A549 (cell line): ENCODE measurements at regions not wholly inside any gene's neighbourhood (a gene's known extent, or its start where the extent isn't known, plus 50 kb on each side); places are given as distances from the start of the nearest gene placed in this dataset.

Experiments
- EP300 ChIP-seq, 2 experiments: fragments of >200 bp; sonication (Bioruptor Twin); formaldehyde crosslinking; IDR thresholded peaks; 2 replicates in 1 of 2; 3 replicates in 1 of 2; pipeline ENCODE4 v1.6.1; 2016 to 2017
- RAD21 ChIP-seq, 2 experiments: fragments of >200 bp in 1 of 2; sonication (Bioruptor Twin) in 1 of 2; formaldehyde crosslinking in 1 of 2; IDR thresholded peaks in 1 of 2; conservative IDR thresholded peaks in 1 of 2; 2 replicates in 1 of 2; 3 replicates in 1 of 2; pipeline ENCODE4 v1.6.1; 2012 to 2018; ENCODE audit warnings: inconsistent platforms in 1 of 2
- SMC3 ChIP-seq: fragments of >200 bp; sonication (Bioruptor Twin); formaldehyde crosslinking; IDR thresholded peaks from 3 replicates; pipeline ENCODE4 v1.6.1; 2018; ENCODE audit warnings: inconsistent platforms
- TF ChIP-seq, protein P1 (sequence below): fragments of 450-650 bp; IDR thresholded peaks from 2 replicates; pipeline ENCODE4 v1.6.1; 2014; ENCODE audit warnings: antibody characterized with exemption
- TF ChIP-seq, protein P2 (sequence below): fragments of >200 bp; sonication (Bioruptor Twin); formaldehyde crosslinking; IDR thresholded peaks from 3 replicates; pipeline ENCODE4 v1.5.1; 2016
- TF ChIP-seq, protein P3 (sequence below): fragments of 200-600 bp; sonication (generic); IDR thresholded peaks from 2 replicates; pipeline ENCODE4 v1.6.1; 2016; ENCODE audit warnings: antibody characterized with exemption, mild to moderate bottlenecking, moderate library complexity

DNA sequence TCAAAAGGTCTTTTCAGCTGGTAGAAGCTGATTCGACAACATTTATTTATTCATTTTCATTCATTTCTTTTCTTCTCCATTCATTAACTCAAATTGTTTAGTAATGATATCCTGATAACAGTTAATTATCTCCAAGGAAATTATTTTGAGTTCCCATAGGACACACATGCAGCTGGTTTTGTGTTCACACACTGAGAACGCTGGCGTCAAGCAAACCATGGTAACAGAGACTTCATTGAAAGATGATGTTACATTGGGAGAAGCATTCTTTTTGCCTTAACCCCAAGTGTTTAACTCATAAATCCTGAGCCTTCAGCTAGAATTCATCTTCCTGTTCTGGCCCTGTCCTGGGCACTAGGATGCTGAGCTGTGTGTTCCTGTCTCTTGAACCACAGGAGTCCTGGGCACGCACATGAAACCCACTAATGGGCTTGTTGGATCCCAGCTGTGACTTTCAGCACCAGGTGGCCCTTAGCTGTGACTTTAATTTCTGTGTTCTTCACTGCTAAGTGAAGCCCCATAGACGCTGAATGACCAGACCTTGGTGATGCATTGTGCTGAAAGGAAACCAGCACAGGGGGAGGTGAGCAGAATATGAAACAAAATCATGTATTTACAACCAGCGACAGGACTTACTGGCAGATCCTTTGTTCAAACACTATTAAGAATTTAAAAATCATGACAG, 121.5 kb upstream of the PRSS58 start:
- TF ChIP-seq, protein P1, sequence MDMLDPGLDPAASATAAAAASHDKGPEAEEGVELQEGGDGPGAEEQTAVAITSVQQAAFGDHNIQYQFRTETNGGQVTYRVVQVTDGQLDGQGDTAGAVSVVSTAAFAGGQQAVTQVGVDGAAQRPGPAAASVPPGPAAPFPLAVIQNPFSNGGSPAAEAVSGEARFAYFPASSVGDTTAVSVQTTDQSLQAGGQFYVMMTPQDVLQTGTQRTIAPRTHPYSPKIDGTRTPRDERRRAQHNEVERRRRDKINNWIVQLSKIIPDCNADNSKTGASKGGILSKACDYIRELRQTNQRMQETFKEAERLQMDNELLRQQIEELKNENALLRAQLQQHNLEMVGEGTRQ, result no peak
- TF ChIP-seq, protein P2, sequence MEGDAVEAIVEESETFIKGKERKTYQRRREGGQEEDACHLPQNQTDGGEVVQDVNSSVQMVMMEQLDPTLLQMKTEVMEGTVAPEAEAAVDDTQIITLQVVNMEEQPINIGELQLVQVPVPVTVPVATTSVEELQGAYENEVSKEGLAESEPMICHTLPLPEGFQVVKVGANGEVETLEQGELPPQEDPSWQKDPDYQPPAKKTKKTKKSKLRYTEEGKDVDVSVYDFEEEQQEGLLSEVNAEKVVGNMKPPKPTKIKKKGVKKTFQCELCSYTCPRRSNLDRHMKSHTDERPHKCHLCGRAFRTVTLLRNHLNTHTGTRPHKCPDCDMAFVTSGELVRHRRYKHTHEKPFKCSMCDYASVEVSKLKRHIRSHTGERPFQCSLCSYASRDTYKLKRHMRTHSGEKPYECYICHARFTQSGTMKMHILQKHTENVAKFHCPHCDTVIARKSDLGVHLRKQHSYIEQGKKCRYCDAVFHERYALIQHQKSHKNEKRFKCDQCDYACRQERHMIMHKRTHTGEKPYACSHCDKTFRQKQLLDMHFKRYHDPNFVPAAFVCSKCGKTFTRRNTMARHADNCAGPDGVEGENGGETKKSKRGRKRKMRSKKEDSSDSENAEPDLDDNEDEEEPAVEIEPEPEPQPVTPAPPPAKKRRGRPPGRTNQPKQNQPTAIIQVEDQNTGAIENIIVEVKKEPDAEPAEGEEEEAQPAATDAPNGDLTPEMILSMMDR, result no peak
- TF ChIP-seq EP300 (IDR thresholded peaks at IDR 0.05), result no peak
- TF ChIP-seq RAD21 (conservative IDR thresholded peaks at IDR 0.05 in 1 of 2, IDR thresholded peaks at IDR 0.05 in 1 of 2), result no peak
- TF ChIP-seq, protein P3, sequence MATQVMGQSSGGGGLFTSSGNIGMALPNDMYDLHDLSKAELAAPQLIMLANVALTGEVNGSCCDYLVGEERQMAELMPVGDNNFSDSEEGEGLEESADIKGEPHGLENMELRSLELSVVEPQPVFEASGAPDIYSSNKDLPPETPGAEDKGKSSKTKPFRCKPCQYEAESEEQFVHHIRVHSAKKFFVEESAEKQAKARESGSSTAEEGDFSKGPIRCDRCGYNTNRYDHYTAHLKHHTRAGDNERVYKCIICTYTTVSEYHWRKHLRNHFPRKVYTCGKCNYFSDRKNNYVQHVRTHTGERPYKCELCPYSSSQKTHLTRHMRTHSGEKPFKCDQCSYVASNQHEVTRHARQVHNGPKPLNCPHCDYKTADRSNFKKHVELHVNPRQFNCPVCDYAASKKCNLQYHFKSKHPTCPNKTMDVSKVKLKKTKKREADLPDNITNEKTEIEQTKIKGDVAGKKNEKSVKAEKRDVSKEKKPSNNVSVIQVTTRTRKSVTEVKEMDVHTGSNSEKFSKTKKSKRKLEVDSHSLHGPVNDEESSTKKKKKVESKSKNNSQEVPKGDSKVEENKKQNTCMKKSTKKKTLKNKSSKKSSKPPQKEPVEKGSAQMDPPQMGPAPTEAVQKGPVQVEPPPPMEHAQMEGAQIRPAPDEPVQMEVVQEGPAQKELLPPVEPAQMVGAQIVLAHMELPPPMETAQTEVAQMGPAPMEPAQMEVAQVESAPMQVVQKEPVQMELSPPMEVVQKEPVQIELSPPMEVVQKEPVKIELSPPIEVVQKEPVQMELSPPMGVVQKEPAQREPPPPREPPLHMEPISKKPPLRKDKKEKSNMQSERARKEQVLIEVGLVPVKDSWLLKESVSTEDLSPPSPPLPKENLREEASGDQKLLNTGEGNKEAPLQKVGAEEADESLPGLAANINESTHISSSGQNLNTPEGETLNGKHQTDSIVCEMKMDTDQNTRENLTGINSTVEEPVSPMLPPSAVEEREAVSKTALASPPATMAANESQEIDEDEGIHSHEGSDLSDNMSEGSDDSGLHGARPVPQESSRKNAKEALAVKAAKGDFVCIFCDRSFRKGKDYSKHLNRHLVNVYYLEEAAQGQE, result no peak
- no peak for TF ChIP-seq SMC3
